ENCODE measurements at regions not wholly inside any gene's neighbourhood (a gene's known extent, or its start where the extent isn't known, plus 50 kb on each side); places are given as distances from the start of the nearest gene placed in this dataset.

- no peak for TF ChIP-seq CTCF (IDR thresholded peaks at IDR 0.05)
- no peak for TF ChIP-seq POLR2A (IDR thresholded peaks at IDR 0.05)
These were observed 141.9 kb upstream of the PRKD1 start for GRCh38 chr14:30069536-30069935.

Measured in lower leg skin (tissue), 3 donors.